ENCODE measurements at regions not wholly inside any gene's neighbourhood (a gene's known extent, or its start where the extent isn't known, plus 50 kb on each side); places are given as distances from the start of the nearest gene placed in this dataset.

GRCh38 chr7:34281260-34281659 is 375.9 kb downstream of the BMPER start:
- ChIA-PET CTCF (no interaction called here), POLR2A (no interaction called here)
- no peaks in the 10 kb centered on the region for H3K9me3 Mint-ChIP-seq (ENCODE audit: insufficient read depth)
- H3K4me3 Mint-ChIP-seq = no peak overlapping the region
- no peaks in the 10 kb centered on the region for H3K27me3 Mint-ChIP-seq (ENCODE audit: low read depth)
- ATAC-seq (no peak), DNase-seq (no peak)
- no peak overlapping the region for H3K27ac Mint-ChIP-seq
- no peaks in the 10 kb centered on the region for H3K36me3 Mint-ChIP-seq (ENCODE audit: low read depth)
- peaks cover 9% of the 10 kb centered on the region for H3K4me1 Mint-ChIP-seq (ENCODE audit: low read depth)

DNA sequence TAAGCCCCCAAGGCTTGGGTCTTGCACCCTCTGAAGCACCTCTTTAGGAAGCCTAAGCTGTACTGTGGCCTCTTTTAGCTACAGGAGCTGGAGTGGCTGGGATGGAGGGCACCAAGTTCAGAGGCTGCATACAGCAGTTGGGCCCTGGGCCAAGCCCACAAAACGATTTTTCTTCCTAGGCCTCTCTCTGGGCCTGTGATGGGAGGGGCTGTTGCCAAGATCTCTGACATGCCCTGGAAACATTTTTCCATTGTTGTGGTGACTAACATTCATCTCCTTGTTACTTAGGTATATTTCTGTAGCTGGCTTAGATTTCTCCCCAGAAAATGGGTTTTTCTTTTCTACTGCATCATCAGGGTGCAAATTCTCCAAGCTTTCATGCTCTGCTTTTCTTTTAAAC is 375.7 kb upstream of the NPSR1 start:
- ATAC-seq = no peak
- no peaks in the 10 kb centered on the region for H3K9me3 Mint-ChIP-seq (ENCODE audit: insufficient read depth)
- peaks cover 5% of the 10 kb centered on the region for H3K4me1 Mint-ChIP-seq (ENCODE audit: low read depth)
- no peaks in the 10 kb centered on the region for H3K27me3 Mint-ChIP-seq (ENCODE audit: low read depth)
- H3K4me3 Mint-ChIP-seq = no peak overlapping the region
- H3K27ac Mint-ChIP-seq = no peak overlapping the region
- ChIA-PET POLR2A (no interaction called here), CTCF (no interaction called here)
- H3K36me3 Mint-ChIP-seq (ENCODE audit: low read depth) = no peaks in the 10 kb centered on the region
- DNase-seq = no peak

- Mint-ChIP-seq H3K9me3 (ENCODE audit: insufficient read depth) (no peaks in the 10 kb centered on the region), H3K36me3 (ENCODE audit: low read depth) (no peaks in the 10 kb centered on the region), H3K4me3 (no peak overlapping the region), H3K4me1 (ENCODE audit: low read depth) (no peaks in the 10 kb centered on the region), H3K27me3 (ENCODE audit: low read depth) (no peaks in the 10 kb centered on the region), H3K27ac (no peak overlapping the region)
- ChIA-PET POLR2A (no interaction called here), CTCF (no interaction called here)
- DNase-seq = no peak
- no peak for ATAC-seq
Measured at GRCh38 chr7:34296663-34297062, 361.4 kb upstream of the NPSR1 start.

- no peaks in the 10 kb centered on the region for H3K4me1 Mint-ChIP-seq (ENCODE audit: low read depth)
- POLR2A ChIA-PET = no interaction called here
- H3K27ac Mint-ChIP-seq = no peak overlapping the region
- H3K36me3 Mint-ChIP-seq (ENCODE audit: low read depth) = no peaks in the 10 kb centered on the region
- H3K9me3 Mint-ChIP-seq (ENCODE audit: insufficient read depth) = no peaks in the 10 kb centered on the region
- DNase-seq (no peak), ATAC-seq (no peak)
- no peak overlapping the region for H3K4me3 Mint-ChIP-seq
- no peaks in the 10 kb centered on the region for H3K27me3 Mint-ChIP-seq (ENCODE audit: low read depth)
- CTCF ChIA-PET = interaction anchor here (1.2 kb wide), 1 partner anchor 21 kb away, joined by 3 read pairs; no protein-coding TSS in a partner anchor
Measured at GRCh38 chr7:34298492-34299013, 359.5 kb upstream of the NPSR1 start.

- POLR2A ChIA-PET = no interaction called here
- DNase-seq (no peak), ATAC-seq (no peak)
- Mint-ChIP-seq H3K9me3 (ENCODE audit: insufficient read depth) (no peaks in the 10 kb centered on the region), H3K4me1 (ENCODE audit: low read depth) (no peaks in the 10 kb centered on the region), H3K27me3 (ENCODE audit: low read depth) (no peaks in the 10 kb centered on the region), H3K4me3 (no peak overlapping the region), H3K36me3 (ENCODE audit: low read depth) (no peaks in the 10 kb centered on the region), H3K27ac (no peak overlapping the region)
- CTCF ChIA-PET = interaction anchor here (1.2 kb wide), 1 partner anchor 21 kb away, joined by 3 read pairs; no protein-coding TSS in a partner anchor
Measured at GRCh38 chr7:34299066-34299465, 359.0 kb upstream of the NPSR1 start.

GRCh38 chr7:34307540-34307939 is 350.5 kb upstream of the NPSR1 start:
- H3K27me3 Mint-ChIP-seq (ENCODE audit: low read depth) = no peaks in the 10 kb centered on the region
- CTCF ChIA-PET = interaction anchor here (1.9 kb wide), 1 partner anchor 13 kb away, joined by 7 read pairs; no protein-coding TSS in a partner anchor
- POLR2A ChIA-PET = no interaction called here
- no peaks in the 10 kb centered on the region for H3K4me1 Mint-ChIP-seq (ENCODE audit: low read depth)
- no peak overlapping the region for H3K27ac Mint-ChIP-seq
- DNase-seq (no peak), ATAC-seq (no peak)
- no peak overlapping the region for H3K4me3 Mint-ChIP-seq
- H3K36me3 Mint-ChIP-seq (ENCODE audit: low read depth) = no peaks in the 10 kb centered on the region
- peaks cover 4% of the 10 kb centered on the region for H3K9me3 Mint-ChIP-seq (ENCODE audit: insufficient read depth)

DNA sequence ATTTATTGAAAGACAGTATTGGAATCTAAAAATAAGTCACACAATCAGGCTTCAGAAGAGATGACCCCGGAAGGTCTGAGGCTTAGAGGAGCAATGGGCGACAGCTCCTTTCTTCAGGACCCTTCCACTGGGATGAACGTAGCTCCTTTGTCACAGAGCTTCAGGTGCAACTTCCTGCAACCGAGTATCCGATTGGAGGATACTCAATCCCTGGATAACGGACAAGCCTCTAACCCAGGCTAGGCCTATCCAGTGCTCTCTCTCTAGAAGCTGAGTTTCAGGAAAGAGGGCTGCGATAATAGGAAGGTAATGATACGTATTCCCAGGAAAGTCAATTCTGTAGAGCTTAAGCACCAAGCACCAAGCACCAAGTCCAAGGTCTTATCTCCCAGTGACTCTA is 349.4 kb upstream of the NPSR1 start:
- ChIA-PET POLR2A (no interaction called here), CTCF (interaction anchor here (0.8 kb wide), 1 partner anchor 12 kb away, joined by 3 read pairs; no protein-coding TSS in a partner anchor)
- Mint-ChIP-seq H3K27ac (no peak overlapping the region), H3K4me1 (ENCODE audit: low read depth) (no peaks in the 10 kb centered on the region), H3K36me3 (ENCODE audit: low read depth) (no peaks in the 10 kb centered on the region), H3K9me3 (ENCODE audit: insufficient read depth) (peaks cover 11% of the 10 kb centered on the region), H3K27me3 (ENCODE audit: low read depth) (no peaks in the 10 kb centered on the region), H3K4me3 (no peak overlapping the region)
- DNase-seq (no peak), ATAC-seq (no peak)

DNA sequence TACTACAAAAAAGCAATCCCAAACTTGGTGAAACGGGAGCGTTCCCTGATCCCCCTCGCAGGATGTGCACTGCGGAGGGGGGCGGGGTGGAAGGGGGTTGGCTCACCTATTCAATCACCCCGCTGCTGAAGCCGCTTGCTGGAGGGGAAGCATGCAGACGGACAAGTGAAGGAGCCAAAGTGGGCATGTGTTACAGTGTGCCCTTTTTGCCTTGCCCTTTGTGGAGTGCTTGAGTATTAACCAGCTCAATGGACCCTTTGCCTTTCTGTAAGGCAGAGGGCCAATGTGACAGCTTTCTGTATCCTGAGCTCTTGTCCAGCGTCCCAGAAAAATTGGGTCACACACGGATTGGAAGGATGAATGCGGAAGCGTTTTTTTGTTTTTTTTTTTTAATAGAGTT is 348.9 kb upstream of the NPSR1 start:
- peaks cover 11% of the 10 kb centered on the region for H3K9me3 Mint-ChIP-seq (ENCODE audit: insufficient read depth)
- ChIA-PET CTCF (interaction anchor here (0.8 kb wide), 1 partner anchor 12 kb away, joined by 3 read pairs; no protein-coding TSS in a partner anchor), POLR2A (no interaction called here)
- DNase-seq (no peak), ATAC-seq (no peak)
- no peaks in the 10 kb centered on the region for H3K27me3 Mint-ChIP-seq (ENCODE audit: low read depth)
- no peak overlapping the region for H3K27ac Mint-ChIP-seq
- no peaks in the 10 kb centered on the region for H3K4me1 Mint-ChIP-seq (ENCODE audit: low read depth)
- no peak overlapping the region for H3K4me3 Mint-ChIP-seq
- H3K36me3 Mint-ChIP-seq (ENCODE audit: low read depth) = no peaks in the 10 kb centered on the region

DNA sequence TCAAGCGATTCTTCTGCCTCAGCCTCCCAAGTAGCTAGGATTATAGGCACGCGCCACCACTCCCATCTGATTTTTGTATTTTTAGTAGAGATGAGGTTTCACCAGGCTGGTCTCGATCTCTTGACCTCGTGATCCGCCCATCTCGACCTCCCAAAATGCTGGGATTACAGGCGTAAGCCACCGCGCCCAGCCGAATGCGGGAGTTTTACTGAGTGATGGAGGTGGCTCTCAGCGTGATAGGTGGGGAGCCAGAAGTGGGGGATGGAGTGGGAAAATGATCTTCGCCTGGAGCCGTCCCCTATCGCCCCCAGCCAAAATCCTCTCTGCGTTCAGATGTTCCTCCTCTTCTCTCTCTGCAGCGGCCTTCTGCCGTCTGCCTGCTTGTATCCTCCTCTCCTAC is 348.4 kb upstream of the NPSR1 start:
- ATAC-seq (no peak), DNase-seq (no peak)
- Mint-ChIP-seq H3K36me3 (ENCODE audit: low read depth) (no peaks in the 10 kb centered on the region), H3K27me3 (ENCODE audit: low read depth) (no peaks in the 10 kb centered on the region), H3K4me3 (no peak overlapping the region), H3K4me1 (ENCODE audit: low read depth) (no peaks in the 10 kb centered on the region), H3K27ac (no peak overlapping the region), H3K9me3 (ENCODE audit: insufficient read depth) (peaks cover 11% of the 10 kb centered on the region)
- ChIA-PET POLR2A (no interaction called here), CTCF (no interaction called here)

GRCh38 chr7:34311591-34311990 is 346.4 kb upstream of the NPSR1 start:
- ATAC-seq = no peak
- Mint-ChIP-seq H3K27me3 (ENCODE audit: low read depth) (no peaks in the 10 kb centered on the region), H3K4me1 (ENCODE audit: low read depth) (no peaks in the 10 kb centered on the region), H3K27ac (no peak overlapping the region), H3K9me3 (ENCODE audit: insufficient read depth) (peaks cover 11% of the 10 kb centered on the region), H3K4me3 (no peak overlapping the region), H3K36me3 (ENCODE audit: low read depth) (no peaks in the 10 kb centered on the region)
- ChIA-PET CTCF (no interaction called here), POLR2A (no interaction called here)
- DNase-seq = no peak

DNA sequence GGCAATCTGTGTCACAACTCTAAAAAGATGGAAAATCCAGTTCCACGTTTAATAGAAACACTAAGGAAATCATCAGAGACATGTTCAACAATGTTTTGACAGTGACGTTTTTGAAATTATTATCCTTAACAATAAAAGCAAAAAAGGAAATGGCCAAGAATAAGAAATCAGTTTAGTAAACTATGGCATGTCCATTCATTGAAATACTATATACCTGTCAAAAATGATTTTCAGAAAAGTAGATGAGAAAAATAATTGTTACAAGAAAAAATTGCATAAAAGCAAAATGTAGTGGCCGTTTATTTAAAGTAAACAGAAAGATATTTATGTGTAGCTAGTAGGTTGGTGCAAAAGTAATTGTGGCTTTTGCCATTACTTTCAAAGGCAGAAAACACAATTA is 345.4 kb upstream of the NPSR1 start:
- Mint-ChIP-seq H3K4me3 (no peak overlapping the region), H3K9me3 (ENCODE audit: insufficient read depth) (peaks cover 11% of the 10 kb centered on the region), H3K27me3 (ENCODE audit: low read depth) (no peaks in the 10 kb centered on the region), H3K4me1 (ENCODE audit: low read depth) (no peaks in the 10 kb centered on the region), H3K36me3 (ENCODE audit: low read depth) (no peaks in the 10 kb centered on the region), H3K27ac (no peak overlapping the region)
- no peak for DNase-seq
- CTCF ChIA-PET = no interaction called here
- POLR2A ChIA-PET = no interaction called here
- no peak for ATAC-seq

- ATAC-seq (no peak), DNase-seq (no peak)
- Mint-ChIP-seq H3K4me1 (ENCODE audit: low read depth) (no peaks in the 10 kb centered on the region), H3K27me3 (ENCODE audit: low read depth) (no peaks in the 10 kb centered on the region), H3K27ac (no peak overlapping the region), H3K36me3 (ENCODE audit: low read depth) (no peaks in the 10 kb centered on the region), H3K9me3 (ENCODE audit: insufficient read depth) (peaks cover 11% of the 10 kb centered on the region), H3K4me3 (no peak overlapping the region)
- ChIA-PET CTCF (no interaction called here), POLR2A (no interaction called here)
Measured at GRCh38 chr7:34313289-34313688, 344.7 kb upstream of the NPSR1 start.

- ATAC-seq (no peak), DNase-seq (no peak)
- no peaks in the 10 kb centered on the region for H3K36me3 Mint-ChIP-seq (ENCODE audit: low read depth)
- CTCF ChIA-PET = no interaction called here
- no peaks in the 10 kb centered on the region for H3K27me3 Mint-ChIP-seq (ENCODE audit: low read depth)
- no peak overlapping the region for H3K4me3 Mint-ChIP-seq
- H3K27ac Mint-ChIP-seq = no peak overlapping the region
- H3K4me1 Mint-ChIP-seq (ENCODE audit: low read depth) = no peaks in the 10 kb centered on the region
- H3K9me3 Mint-ChIP-seq (ENCODE audit: insufficient read depth) = peaks cover 11% of the 10 kb centered on the region
- POLR2A ChIA-PET = no interaction called here
Measured at GRCh38 chr7:34315032-34315431, 343.0 kb upstream of the NPSR1 start.
